GM23338 (cell line): ENCODE measurements at regions not wholly inside any gene's neighbourhood (a gene's known extent, or its start where the extent isn't known, plus 50 kb on each side); places are given as distances from the start of the nearest gene placed in this dataset.
"Not testable (repeated sequence)": the region's sequence is repeated elsewhere in the genome, so short reads cannot be mapped to it uniquely, and the experiment has no call there.

Source experiments
- ATAC-seq: fragments of 200-7000 bp; cut with Tn5 transposase; 3 replicates; pipeline ENCODE4 v1.9.1; 2020
- DNase-seq: peaks from one replicate; pipeline ENCODE4 v3.0.0-alpha.2; 2015; ENCODE audit warnings: low spot score
- H2AFZ ChIP-seq: fragments of 200-600 bp; sonication (generic); 2 replicates; pipeline ENCODE4 v1.8.0; 2016; ENCODE audit warnings: antibody characterized with exemption, mild to moderate bottlenecking, moderate library complexity
- H3F3A ChIP-seq: fragments of 200-600 bp; sonication (generic); replicated peaks from 2 replicates; pipeline ENCODE4 v1.8.0; 2017; ENCODE audit warnings: antibody characterized with exemption, mixed run types, low read depth
- H3K27ac ChIP-seq: fragments of 200-600 bp; sonication (generic); 2 replicates; pipeline ENCODE4 v1.6.1; 2016; ENCODE audit warnings: low read depth
- H3K27me3 ChIP-seq: fragments of 200-600 bp; sonication (generic); 2 replicates; pipeline ENCODE4 v1.8.0; 2016; ENCODE audit warnings: mild to moderate bottlenecking, mixed run types, moderate library complexity; ENCODE audit not compliant: insufficient read depth
- H3K36me3 ChIP-seq: fragments of 200-600 bp; sonication (generic); 2 replicates; pipeline ENCODE4 v1.8.0; 2016; ENCODE audit warnings: mild to moderate bottlenecking; ENCODE audit not compliant: insufficient read depth
- H3K4me1 ChIP-seq: fragments of 200-600 bp; sonication (generic); 2 replicates; pipeline ENCODE4 v1.8.0; 2016; ENCODE audit warnings: mild to moderate bottlenecking, moderate library complexity; ENCODE audit not compliant: insufficient read depth
- H3K4me2 ChIP-seq: fragments of 200-600 bp; sonication (generic); 2 replicates; pipeline ENCODE4 v1.7.1; 2017; ENCODE audit warnings: mixed run types
- H3K4me3 ChIP-seq: fragments of 200-600 bp; sonication (generic); 2 replicates; pipeline ENCODE4 v1.6.1; 2016; ENCODE audit warnings: mixed run types
- H3K79me2 ChIP-seq: fragments of 200-600 bp; sonication (generic); replicated peaks from 2 replicates; pipeline ENCODE4 v1.8.0; 2017; ENCODE audit warnings: mild to moderate bottlenecking; ENCODE audit not compliant: insufficient read depth
- H3K9me2 ChIP-seq: fragments of 200-600 bp; sonication (generic); 2 replicates; pipeline ENCODE4 v1.8.0; 2017; ENCODE audit not compliant: insufficient read depth
- H4K20me1 ChIP-seq: fragments of 200-600 bp; sonication (generic); replicated peaks from 2 replicates; pipeline ENCODE4 v1.8.0; 2017; ENCODE audit warnings: mild to moderate bottlenecking; ENCODE audit not compliant: insufficient read depth
- H3K27ac Mint-ChIP-seq: 2 replicates; pipeline ENCODE4 v1.8.0; 2020; ENCODE audit warnings: inconsistent platforms, mild to moderate bottlenecking, moderate library complexity, mixed read lengths
- H3K27me3 Mint-ChIP-seq: 3 replicates; pipeline ENCODE4 v1.8.0; 2022; ENCODE audit warnings: low read depth, mild to moderate bottlenecking, moderate library complexity, mixed read lengths, inconsistent platforms; ENCODE audit not compliant: insufficient read depth, poor library complexity
- H3K36me3 Mint-ChIP-seq: 3 replicates; pipeline ENCODE4 v1.8.0; 2021; ENCODE audit warnings: low read depth, mild to moderate bottlenecking, inconsistent platforms, moderate library complexity, mixed read lengths
- H3K4me1 Mint-ChIP-seq: 3 replicates; pipeline ENCODE4 v1.8.0; 2020; ENCODE audit warnings: mild to moderate bottlenecking, inconsistent platforms, mixed read lengths
- H3K4me3 Mint-ChIP-seq: 3 replicates; pipeline ENCODE4 v1.8.0; 2021; ENCODE audit warnings: moderate library complexity, mild to moderate bottlenecking, inconsistent platforms, mixed read lengths
- H3K9me3 Mint-ChIP-seq: 3 replicates; pipeline ENCODE4 v1.8.0; 2020; ENCODE audit warnings: moderate library complexity, mild to moderate bottlenecking, inconsistent platforms, mixed read lengths
- CREB1 ChIP-seq: fragments of 250-450 bp; sonication (Bioruptor Pico); IDR thresholded peaks from 2 replicates; pipeline ENCODE4 v1.5.0; 2020; ENCODE audit warnings: low read depth, mild to moderate bottlenecking, moderate library complexity
- EZH2phosphoT487 ChIP-seq: fragments of 200-600 bp; sonication (generic); IDR thresholded peaks from one replicate; pipeline ENCODE4 v1.8.1; 2018; ENCODE audit warnings: antibody characterized with exemption; ENCODE audit not compliant: unreplicated experiment
- JUNB ChIP-seq: IDR thresholded peaks from one replicate; pipeline ENCODE4 v1.6.1; 2016; ENCODE audit warnings: antibody characterized with exemption; ENCODE audit not compliant: unreplicated experiment
- NANOG ChIP-seq: IDR thresholded peaks from 2 replicates; pipeline ENCODE4 v1.6.1; 2016; ENCODE audit warnings: antibody characterized with exemption, borderline replicate concordance
- POLR2AphosphoS5 ChIP-seq: IDR thresholded peaks from 2 replicates; pipeline ENCODE4 v1.6.1; 2016; ENCODE audit warnings: antibody characterized with exemption, low read depth
- ZNF114 ChIP-seq: fragments of 250-450 bp; sonication (Bioruptor Pico); IDR thresholded peaks from 2 replicates; pipeline ENCODE4 v1.5.0; 2020; ENCODE audit warnings: mild to moderate bottlenecking, moderate library complexity
- TF ChIP-seq, protein P1 (sequence below): fragments of 250-450 bp; sonication (Bioruptor Pico); IDR thresholded peaks from 2 replicates; pipeline ENCODE4 v1.5.0; 2020; ENCODE audit warnings: mild to moderate bottlenecking, moderate library complexity
- TF ChIP-seq, protein P2 (sequence below), 2 experiments: fragments of 200-600 bp in 1 of 2; sonication (generic) in 1 of 2; conservative IDR thresholded peaks; 2 replicates each; pipeline versions ENCODE4 v1.5.1 to v1.6.1; 2016 to 2017; ENCODE audit warnings: antibody characterized with exemption in 2 of 2, low read depth in 2 of 2, mild to moderate bottlenecking in 2 of 2, moderate library complexity in 1 of 2

- not testable (repeated sequence) for H3K4me3 Mint-ChIP-seq, H3K36me3 Mint-ChIP-seq, H3K27ac Mint-ChIP-seq, H3K27ac ChIP-seq, ATAC-seq, H3K27me3 ChIP-seq, H2AFZ ChIP-seq, H3K4me3 ChIP-seq, H3K9me3 Mint-ChIP-seq, H4K20me1 ChIP-seq, DNase-seq, H3K36me3 ChIP-seq
- Mint-ChIP-seq H3K27me3 (peaks cover 24% of the 10 kb centered on the region), H3K4me1 (peaks cover 20% of the 10 kb centered on the region; the same call in 2 of the 3 replicates)
- peaks cover 21% of the 10 kb centered on the region for H3K9me2 ChIP-seq
- peaks cover 22% of the 10 kb centered on the region for H3F3A ChIP-seq
- H3K4me1 ChIP-seq: peaks cover 35% of the 10 kb centered on the region
- peak overlapping the region; percentile 40; the same call in 1 of the 2 replicates for H3K4me2 ChIP-seq
- H3K79me2 ChIP-seq: peaks cover 18% of the 10 kb centered on the region
Measured at GRCh38 chr1:112854368-112854984, 101.5 kb downstream of the SLC16A1 start.

DNA sequence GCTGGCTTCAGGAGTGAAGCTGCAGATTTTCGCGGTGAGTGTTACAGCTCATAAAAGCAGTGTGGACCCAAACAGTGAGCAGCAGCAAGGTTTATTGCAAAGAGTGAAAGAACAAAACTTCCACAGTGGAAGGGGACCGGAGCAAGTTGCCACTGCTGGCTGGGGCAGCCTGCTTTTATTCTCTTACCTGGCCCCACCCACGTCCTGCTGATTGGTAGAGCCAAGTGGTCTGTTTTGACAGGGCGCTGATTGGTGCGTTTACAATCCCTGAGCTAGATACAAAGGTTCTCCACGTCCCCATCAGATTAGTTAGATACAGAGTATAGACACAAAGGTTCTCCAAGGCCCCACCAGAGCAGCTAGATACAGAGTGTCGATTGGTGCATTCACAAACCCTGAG is 102.1 kb downstream of the SLC16A1 start:
- H3K36me3 Mint-ChIP-seq, H3K36me3 ChIP-seq, H3K27ac ChIP-seq, H4K20me1 ChIP-seq, H3K9me3 Mint-ChIP-seq, H3K27ac Mint-ChIP-seq, DNase-seq, H2AFZ ChIP-seq, H3K4me3 ChIP-seq, H3K4me3 Mint-ChIP-seq, H3K27me3 ChIP-seq, H3K4me2 ChIP-seq, ATAC-seq: not testable (repeated sequence)
- Mint-ChIP-seq H3K27me3 (peaks cover 28% of the 10 kb centered on the region), H3K4me1 (peaks cover 23% of the 10 kb centered on the region)
- peaks cover 18% of the 10 kb centered on the region for H3K79me2 ChIP-seq
- H3K9me2 ChIP-seq: peaks cover 21% of the 10 kb centered on the region
- H3F3A ChIP-seq: peaks cover 22% of the 10 kb centered on the region
- H3K4me1 ChIP-seq: peaks cover 36% of the 10 kb centered on the region

GRCh38 chr1:112852934-112853333 is 103.1 kb downstream of the SLC16A1 start:
- Histone ChIP-seq H3K9me2 (peaks cover 21% of the 10 kb centered on the region), H3K79me2 (peaks cover 18% of the 10 kb centered on the region), H4K20me1 (no peaks in the 10 kb centered on the region), H3K27me3 (no peaks in the 10 kb centered on the region; the same call in 1 of the 2 replicates), H3K27ac (no peak overlapping the region), H3K4me3 (no peak overlapping the region), H3K36me3 (no peaks in the 10 kb centered on the region; the same call in 1 of the 2 replicates), H3F3A (peaks cover 23% of the 10 kb centered on the region), H3K4me1 (peaks cover 36% of the 10 kb centered on the region), H2AFZ (no peak overlapping the region), H3K4me2 (0 out of 2 replicates have a peak overlapping the region, but pooled peaks have one; percentile 76)
- ATAC-seq (no peak), DNase-seq (no peak)
- Mint-ChIP-seq H3K27ac (no peak overlapping the region), H3K4me1 (peaks cover 23% of the 10 kb centered on the region), H3K36me3 (peaks cover 10% of the 10 kb centered on the region; the same call in 2 of the 3 replicates), H3K27me3 (peaks cover 27% of the 10 kb centered on the region), H3K9me3 (no peaks in the 10 kb centered on the region; the same call in 2 of the 3 replicates), H3K4me3 (no peak overlapping the region)
- TF ChIP-seq ZNF114 (CRISPR knock-in tag) (no peak), EZH2phosphoT487 (no peak), NANOG (no peak), JUNB (no peak), POLR2AphosphoS5 (no peak), CREB1 (CRISPR knock-in tag) (no peak)
- TF ChIP-seq, protein P1, sequence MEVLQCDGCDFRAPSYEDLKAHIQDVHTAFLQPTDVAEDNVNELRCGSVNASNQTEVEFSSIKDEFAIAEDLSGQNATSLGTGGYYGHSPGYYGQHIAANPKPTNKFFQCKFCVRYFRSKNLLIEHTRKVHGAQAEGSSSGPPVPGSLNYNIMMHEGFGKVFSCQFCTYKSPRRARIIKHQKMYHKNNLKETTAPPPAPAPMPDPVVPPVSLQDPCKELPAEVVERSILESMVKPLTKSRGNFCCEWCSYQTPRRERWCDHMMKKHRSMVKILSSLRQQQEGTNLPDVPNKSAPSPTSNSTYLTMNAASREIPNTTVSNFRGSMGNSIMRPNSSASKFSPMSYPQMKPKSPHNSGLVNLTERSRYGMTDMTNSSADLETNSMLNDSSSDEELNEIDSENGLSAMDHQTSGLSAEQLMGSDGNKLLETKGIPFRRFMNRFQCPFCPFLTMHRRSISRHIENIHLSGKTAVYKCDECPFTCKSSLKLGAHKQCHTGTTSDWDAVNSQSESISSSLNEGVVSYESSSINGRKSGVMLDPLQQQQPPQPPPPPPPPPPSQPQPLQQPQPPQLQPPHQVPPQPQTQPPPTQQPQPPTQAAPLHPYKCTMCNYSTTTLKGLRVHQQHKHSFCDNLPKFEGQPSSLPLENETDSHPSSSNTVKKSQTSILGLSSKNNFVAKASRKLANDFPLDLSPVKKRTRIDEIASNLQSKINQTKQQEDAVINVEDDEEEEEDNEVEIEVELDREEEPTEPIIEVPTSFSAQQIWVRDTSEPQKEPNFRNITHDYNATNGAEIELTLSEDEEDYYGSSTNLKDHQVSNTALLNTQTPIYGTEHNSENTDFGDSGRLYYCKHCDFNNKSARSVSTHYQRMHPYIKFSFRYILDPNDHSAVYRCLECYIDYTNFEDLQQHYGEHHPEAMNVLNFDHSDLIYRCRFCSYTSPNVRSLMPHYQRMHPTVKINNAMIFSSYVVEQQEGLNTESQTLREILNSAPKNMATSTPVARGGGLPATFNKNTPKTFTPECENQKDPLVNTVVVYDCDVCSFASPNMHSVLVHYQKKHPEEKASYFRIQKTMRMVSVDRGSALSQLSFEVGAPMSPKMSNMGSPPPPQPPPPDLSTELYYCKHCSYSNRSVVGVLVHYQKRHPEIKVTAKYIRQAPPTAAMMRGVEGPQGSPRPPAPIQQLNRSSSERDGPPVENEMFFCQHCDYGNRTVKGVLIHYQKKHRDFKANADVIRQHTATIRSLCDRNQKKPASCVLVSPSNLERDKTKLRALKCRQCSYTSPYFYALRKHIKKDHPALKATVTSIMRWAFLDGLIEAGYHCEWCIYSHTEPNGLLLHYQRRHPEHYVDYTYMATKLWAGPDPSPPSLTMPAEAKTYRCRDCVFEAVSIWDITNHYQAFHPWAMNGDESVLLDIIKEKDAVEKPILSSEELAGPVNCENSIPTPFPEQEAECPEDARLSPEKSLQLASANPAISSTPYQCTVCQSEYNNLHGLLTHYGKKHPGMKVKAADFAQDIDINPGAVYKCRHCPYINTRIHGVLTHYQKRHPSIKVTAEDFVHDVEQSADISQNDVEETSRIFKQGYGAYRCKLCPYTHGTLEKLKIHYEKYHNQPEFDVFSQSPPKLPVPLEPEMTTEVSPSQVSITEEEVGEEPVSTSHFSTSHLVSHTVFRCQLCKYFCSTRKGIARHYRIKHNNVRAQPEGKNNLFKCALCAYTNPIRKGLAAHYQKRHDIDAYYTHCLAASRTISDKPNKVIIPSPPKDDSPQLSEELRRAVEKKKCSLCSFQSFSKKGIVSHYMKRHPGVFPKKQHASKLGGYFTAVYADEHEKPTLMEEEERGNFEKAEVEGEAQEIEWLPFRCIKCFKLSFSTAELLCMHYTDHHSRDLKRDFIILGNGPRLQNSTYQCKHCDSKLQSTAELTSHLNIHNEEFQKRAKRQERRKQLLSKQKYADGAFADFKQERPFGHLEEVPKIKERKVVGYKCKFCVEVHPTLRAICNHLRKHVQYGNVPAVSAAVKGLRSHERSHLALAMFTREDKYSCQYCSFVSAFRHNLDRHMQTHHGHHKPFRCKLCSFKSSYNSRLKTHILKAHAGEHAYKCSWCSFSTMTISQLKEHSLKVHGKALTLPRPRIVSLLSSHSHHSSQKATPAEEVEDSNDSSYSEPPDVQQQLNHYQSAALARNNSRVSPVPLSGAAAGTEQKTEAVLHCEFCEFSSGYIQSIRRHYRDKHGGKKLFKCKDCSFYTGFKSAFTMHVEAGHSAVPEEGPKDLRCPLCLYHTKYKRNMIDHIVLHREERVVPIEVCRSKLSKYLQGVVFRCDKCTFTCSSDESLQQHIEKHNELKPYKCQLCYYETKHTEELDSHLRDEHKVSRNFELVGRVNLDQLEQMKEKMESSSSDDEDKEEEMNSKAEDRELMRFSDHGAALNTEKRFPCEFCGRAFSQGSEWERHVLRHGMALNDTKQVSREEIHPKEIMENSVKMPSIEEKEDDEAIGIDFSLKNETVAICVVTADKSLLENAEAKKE: no peak
- TF ChIP-seq, protein P2, sequence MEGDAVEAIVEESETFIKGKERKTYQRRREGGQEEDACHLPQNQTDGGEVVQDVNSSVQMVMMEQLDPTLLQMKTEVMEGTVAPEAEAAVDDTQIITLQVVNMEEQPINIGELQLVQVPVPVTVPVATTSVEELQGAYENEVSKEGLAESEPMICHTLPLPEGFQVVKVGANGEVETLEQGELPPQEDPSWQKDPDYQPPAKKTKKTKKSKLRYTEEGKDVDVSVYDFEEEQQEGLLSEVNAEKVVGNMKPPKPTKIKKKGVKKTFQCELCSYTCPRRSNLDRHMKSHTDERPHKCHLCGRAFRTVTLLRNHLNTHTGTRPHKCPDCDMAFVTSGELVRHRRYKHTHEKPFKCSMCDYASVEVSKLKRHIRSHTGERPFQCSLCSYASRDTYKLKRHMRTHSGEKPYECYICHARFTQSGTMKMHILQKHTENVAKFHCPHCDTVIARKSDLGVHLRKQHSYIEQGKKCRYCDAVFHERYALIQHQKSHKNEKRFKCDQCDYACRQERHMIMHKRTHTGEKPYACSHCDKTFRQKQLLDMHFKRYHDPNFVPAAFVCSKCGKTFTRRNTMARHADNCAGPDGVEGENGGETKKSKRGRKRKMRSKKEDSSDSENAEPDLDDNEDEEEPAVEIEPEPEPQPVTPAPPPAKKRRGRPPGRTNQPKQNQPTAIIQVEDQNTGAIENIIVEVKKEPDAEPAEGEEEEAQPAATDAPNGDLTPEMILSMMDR (conservative IDR thresholded peaks at IDR 0.05; ENCODE audit: low read depth in 2 of 2): no peak
